ENCODE measurements at regions not wholly inside any gene's neighbourhood (a gene's known extent, or its start where the extent isn't known, plus 50 kb on each side); places are given as distances from the start of the nearest gene placed in this dataset.

DNA sequence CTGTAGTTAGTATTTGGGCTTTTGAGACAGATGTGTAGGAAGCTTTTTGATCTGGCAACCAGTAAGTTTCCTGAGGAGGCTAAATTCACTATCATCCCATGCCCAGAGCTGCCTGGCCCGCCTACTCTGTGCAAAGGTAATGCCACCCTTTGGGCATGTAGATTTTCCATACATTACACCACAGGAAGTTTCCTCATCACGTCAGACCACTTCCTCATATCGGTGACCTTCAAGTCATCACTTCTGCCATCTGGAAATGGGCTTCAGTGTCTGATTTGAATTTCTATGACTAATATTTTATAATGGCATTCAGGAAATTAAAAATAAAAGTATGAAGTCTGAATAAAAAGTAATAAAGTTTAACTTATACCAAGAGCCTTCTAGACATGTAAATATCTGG is 825.4 kb downstream of the DCDC2C start:
- intact Hi-C loops (cut with DNase I, micrococcal nuclease): no loop called here
- no peak overlapping the region for H3K4me3 ChIP-seq
- TF ChIP-seq, protein P1, sequence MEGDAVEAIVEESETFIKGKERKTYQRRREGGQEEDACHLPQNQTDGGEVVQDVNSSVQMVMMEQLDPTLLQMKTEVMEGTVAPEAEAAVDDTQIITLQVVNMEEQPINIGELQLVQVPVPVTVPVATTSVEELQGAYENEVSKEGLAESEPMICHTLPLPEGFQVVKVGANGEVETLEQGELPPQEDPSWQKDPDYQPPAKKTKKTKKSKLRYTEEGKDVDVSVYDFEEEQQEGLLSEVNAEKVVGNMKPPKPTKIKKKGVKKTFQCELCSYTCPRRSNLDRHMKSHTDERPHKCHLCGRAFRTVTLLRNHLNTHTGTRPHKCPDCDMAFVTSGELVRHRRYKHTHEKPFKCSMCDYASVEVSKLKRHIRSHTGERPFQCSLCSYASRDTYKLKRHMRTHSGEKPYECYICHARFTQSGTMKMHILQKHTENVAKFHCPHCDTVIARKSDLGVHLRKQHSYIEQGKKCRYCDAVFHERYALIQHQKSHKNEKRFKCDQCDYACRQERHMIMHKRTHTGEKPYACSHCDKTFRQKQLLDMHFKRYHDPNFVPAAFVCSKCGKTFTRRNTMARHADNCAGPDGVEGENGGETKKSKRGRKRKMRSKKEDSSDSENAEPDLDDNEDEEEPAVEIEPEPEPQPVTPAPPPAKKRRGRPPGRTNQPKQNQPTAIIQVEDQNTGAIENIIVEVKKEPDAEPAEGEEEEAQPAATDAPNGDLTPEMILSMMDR (IDR thresholded peaks at IDR 0.05): no peak
- peaks cover 28% of the 10 kb centered on the region for H3K9me3 ChIP-seq
- H3K36me3 ChIP-seq (ENCODE audit: low read depth): no peaks in the 10 kb centered on the region
- DNase-seq (no peak), ATAC-seq (no peak)
- H3K4me1 ChIP-seq (ENCODE audit: low read depth): no peaks in the 10 kb centered on the region

DNA sequence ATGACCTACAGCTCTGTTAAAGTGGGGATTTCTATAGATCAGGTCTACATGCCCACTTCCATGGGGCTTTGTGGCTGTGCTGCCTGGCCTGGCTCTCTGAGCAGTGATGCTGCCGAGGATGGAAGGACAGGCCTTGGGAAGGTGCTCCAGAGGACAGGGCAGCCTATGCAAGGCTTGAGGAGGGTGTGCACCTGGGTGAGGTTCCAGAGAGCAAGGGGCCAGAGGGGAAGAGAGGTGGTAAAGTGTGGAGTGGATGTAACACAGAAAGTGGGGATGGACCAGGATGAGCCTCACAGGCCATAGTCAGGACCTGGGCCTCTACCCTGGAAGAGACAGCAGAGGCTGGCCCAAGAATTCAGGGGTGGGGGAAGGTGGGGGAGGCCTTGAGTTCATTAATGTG is 826.4 kb downstream of the DCDC2C start:
- intact Hi-C loops (cut with DNase I, micrococcal nuclease): no loop called here
- TF ChIP-seq, protein P1 (IDR thresholded peaks at IDR 0.05): no peak
- H3K4me1 ChIP-seq (ENCODE audit: low read depth): no peaks in the 10 kb centered on the region
- no peak overlapping the region for H3K4me3 ChIP-seq
- ATAC-seq (no peak), DNase-seq (no peak)
- H3K9me3 ChIP-seq: peaks cover 37% of the 10 kb centered on the region
- no peaks in the 10 kb centered on the region for H3K36me3 ChIP-seq (ENCODE audit: low read depth)

DNA sequence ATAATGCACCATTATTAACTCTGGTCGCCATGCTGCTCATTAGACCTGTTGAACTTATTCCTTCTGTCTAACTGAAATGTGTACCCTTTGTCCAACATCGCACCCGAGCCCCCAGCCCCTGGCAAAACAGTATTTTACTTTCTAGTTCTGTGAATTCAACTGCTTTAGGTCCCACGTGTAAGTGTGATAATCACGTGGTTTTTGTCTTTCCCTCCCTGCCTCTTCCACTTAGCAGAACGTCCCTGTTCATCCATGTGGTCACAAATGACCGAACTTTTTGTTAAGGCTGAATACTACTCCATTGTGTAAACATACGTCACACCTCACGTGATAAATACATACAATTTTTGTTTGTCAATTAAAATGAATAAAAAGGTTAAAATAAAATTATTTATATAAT is 826.9 kb downstream of the DCDC2C start:
- intact Hi-C loops (cut with DNase I, micrococcal nuclease): no loop called here
- no peak for DNase-seq
- TF ChIP-seq, protein P1 (IDR thresholded peaks at IDR 0.05): no peak
- Histone ChIP-seq H3K4me3 (no peak overlapping the region), H3K9me3 (peaks cover 40% of the 10 kb centered on the region), H3K4me1 (ENCODE audit: low read depth) (no peaks in the 10 kb centered on the region), H3K36me3 (ENCODE audit: low read depth) (no peaks in the 10 kb centered on the region)
- ATAC-seq: no peak

DNA sequence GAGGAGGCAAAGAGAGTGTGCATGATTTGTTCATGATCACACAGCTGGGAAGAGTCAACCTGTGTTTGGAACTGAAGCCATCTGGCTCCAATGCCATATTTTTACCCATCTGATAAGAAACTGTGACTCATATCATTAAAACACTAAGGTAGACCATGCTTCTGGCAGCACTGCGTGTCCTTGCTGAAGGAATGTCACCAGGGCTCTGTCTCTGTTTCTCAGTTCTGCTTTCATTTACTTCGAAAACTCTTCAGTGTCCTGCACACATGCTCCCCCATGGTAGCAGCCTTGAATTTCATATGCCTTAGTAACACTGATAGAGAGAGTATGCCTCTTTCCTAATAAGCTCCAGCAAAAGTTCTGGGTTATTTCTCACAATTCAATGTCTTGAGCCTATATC is 830.4 kb downstream of the DCDC2C start:
- intact Hi-C loops (cut with DNase I, micrococcal nuclease): no loop called here
- no peaks in the 10 kb centered on the region for H3K4me1 ChIP-seq (ENCODE audit: low read depth)
- H3K9me3 ChIP-seq: peaks cover 37% of the 10 kb centered on the region
- no peak for DNase-seq
- no peak for ATAC-seq
- H3K4me3 ChIP-seq: no peak overlapping the region
- TF ChIP-seq, protein P1 (IDR thresholded peaks at IDR 0.05): no peak
- no peaks in the 10 kb centered on the region for H3K36me3 ChIP-seq (ENCODE audit: low read depth)

DNA sequence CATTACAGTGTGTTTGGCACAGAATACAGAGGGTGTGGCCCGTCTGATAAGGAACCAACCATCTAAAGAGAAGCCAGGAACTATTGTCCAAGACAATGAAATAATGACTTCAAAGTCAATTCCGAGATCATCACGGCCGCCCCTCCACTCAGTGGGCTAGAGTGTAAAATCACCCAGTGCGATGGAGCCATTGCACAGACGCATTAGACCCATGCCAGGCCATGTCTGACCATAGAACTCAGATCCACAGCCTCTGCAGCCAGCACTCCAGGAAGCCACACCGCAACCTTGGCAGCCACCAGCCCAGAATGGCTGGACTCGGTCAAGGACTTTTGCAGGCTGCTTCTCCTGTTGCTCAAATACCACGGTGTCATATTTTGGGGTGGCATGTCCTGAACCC is 835.7 kb downstream of the DCDC2C start:
- Histone ChIP-seq H3K36me3 (ENCODE audit: low read depth) (no peaks in the 10 kb centered on the region), H3K9me3 (peaks cover 49% of the 10 kb centered on the region), H3K4me1 (ENCODE audit: low read depth) (no peaks in the 10 kb centered on the region), H3K4me3 (no peak overlapping the region)
- no peak for DNase-seq
- TF ChIP-seq, protein P1 (IDR thresholded peaks at IDR 0.05): no peak
- no peak for ATAC-seq
- intact Hi-C loops (cut with DNase I, micrococcal nuclease): no loop called here

DNA sequence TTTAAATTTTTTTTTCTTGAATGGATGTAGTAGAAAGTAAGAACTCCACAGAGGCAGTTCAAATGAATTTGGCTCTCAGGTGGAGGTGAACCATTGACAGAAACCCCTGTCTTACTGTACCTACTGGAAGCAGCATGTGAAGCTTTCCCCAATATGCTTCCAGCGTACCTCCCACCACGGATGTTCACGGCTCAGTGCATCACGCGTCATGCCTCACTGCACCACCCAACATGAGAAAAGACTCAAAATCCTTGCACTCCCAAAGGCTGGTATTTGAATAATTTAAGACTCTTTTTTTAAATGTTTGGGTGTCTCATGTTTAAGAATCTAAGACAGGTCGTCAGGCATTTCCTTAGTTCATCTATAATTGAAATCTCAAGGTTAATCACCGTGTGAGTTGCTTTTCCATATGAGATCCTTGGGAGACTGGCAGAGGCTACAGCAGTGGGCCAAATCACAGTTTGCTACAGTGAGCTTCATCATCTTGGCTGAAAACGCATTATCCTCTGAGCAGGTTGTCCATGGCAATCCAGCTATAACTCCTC is 846.4 kb downstream of the DCDC2C start:
- DNase-seq (no peak), ATAC-seq (no peak)
- no peaks in the 10 kb centered on the region for H3K4me1 ChIP-seq (ENCODE audit: low read depth)
- peaks cover 55% of the 10 kb centered on the region for H3K9me3 ChIP-seq
- H3K4me3 ChIP-seq: no peak overlapping the region
- TF ChIP-seq, protein P1 (IDR thresholded peaks at IDR 0.05): no peak
- H3K36me3 ChIP-seq (ENCODE audit: low read depth): no peaks in the 10 kb centered on the region
- intact Hi-C loops (cut with DNase I, micrococcal nuclease): no loop called here
